ENCODE measurements at regions not wholly inside any gene's neighbourhood (a gene's known extent, or its start where the extent isn't known, plus 50 kb on each side); places are given as distances from the start of the nearest gene placed in this dataset.

DNA sequence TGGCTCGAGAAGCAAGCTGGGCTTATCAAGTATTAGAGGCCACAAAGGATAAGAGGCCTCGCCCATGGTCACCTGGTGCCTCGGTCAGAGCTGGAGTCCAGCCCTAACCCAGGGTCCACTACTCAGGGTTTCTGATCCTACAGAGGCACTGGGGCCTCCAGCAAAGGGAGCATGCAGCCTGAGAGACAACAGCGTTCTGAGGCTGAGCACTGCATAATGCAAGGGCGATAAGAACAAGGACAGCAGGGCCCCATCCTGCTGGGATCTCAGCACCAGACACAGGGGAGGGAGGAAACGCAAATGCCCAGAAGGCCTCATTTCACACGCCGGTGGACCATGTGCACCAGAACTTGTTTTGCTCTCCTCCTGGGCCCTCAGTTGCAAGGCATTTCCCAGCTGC is 63.0 kb downstream of the C5orf15 start:
- DNase-seq = no peak

DNA sequence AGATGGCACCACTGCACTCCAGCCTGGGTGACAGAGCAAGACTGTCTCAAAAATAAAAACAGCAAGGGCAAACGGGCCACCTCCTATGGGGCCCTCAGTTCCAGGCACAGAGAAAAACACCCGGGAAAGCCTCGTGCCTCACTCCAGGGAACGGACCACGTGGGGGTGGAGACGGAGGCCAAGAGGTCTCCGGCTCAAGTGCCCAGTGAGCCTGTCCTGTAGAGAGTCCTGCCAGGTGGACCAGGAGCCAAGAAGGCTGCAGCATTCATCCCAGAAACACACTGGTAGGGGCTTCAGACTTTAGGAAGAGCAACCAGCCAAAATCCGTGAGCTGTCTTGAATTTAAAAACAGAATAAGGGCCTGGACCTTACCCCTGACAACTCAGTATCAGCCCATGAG is 63.8 kb downstream of the C5orf15 start:
- DNase-seq = no peak

DNA sequence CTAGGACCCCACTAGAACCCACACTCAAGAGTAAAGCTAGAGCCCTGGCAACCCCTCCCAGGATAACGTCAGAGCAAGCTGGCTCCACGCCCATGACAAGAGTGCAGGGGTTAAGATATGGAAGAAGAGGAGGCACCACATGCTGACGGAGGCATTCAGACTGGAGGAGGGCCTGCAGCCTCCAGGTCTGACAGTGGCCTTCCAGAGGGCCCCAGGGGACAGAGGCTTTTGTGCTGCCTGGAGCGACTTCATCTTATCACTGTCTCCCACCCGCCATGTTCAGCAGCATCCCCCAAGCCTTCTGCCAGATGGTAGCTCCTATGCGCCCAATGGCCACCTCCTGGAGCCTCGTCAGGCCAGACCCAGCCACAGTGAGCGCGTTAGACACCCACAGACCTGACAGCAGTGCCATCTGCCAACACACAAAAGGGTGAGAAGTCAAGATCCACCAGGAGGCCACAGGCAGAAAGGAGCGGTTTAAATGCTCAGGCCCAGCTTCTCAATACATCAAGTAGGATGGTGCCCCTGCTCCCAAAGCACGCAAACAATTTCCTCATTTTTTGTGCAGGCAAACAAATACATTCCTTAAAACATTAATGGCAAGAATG is 65.8 kb downstream of the C5orf15 start:
- no peak for DNase-seq

DNA sequence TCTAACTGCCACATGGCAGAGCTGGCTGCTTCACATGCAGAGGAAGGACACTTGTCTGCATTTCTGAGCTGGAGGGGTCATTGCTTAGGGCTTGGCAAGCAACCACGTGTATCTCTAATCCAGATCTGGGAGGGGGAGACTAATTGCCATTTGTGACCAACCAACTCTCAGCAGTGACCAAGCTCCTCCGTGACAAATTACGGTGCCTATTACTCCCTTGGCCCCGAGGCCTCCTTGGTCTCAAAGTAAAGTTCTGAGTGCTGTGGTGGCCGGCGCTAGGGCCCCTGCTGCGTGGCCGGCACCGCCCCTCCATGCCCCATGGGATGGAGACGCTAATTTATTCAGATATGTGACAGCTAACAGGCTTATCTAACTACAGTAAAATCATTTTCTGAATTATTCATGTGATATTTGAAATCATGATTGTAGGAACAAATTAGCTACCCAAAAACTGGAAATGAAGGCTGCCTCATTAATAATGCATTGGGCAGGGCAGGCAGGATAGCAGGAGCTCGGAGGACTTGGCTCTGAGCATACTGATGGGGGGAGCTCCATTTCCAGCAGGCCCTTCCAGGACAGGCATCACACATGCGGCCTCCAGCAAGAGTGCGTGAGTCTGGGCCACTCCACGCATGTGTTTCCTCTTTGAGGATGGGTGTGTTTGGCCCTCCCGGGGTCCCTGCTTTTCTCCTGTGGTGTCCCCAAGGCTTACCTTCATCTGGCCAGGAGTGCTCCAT is 67.7 kb downstream of the C5orf15 start:
- DNase-seq = no peak

DNA sequence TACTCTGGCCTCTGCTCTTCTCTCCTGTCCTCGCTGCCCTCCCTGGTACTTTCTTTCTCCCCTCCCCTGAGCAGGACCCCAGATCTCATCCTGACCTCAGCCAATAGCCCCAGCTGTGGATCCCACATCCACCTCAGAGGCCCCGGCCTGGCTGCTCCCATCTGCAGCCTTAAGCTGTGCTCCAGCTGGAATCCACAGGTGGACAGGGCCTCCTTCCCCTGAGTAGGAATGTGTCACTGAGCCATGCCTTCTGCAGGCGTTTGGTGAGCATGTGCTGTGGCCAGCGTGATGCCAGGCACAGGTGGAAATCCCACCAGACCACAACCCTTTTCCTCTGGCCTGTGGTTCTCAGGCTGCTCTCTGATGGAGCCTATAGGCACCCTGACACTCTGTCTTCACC is 68.9 kb downstream of the C5orf15 start:
- DNase-seq = no peak

DNA sequence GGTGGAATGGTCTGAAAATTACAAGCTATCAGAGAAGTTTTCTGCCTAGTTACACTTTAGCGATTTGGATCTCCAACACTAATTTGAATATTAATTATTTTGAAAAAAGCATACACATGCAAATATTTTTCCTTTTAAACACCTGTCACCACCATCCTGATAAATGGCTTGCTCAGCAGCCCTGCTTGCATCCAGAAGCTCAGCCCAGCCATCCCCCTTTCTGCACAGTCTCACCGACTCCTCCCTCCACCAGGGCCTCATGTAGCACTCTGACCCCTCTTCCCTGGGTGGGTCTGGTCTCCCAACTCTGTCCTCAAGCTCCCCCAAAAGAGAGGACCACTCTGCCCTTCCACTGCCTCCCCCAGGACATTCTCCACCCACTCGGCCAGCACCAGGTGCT is 70.0 kb downstream of the C5orf15 start:
- DNase-seq = no peak

DNA sequence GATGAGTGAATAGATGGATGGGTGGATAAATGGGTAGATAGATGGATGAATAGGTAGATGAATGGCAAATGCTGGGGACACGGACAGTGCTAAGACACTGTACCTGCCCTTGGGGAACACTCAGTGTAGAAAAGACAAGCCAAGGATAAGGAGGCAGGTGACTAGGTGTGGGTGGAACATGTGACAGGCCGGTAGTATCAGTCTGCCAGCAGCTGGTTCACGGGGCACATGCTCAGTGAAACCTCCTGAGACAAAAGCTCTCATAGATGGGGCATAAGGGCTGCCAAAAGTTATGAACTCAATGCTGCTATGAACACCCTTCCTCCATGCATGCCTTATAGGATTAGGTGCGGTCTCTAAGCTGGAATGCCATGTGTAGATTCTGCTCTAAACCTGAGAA is 71.0 kb downstream of the C5orf15 start:
- no peak for DNase-seq

DNA sequence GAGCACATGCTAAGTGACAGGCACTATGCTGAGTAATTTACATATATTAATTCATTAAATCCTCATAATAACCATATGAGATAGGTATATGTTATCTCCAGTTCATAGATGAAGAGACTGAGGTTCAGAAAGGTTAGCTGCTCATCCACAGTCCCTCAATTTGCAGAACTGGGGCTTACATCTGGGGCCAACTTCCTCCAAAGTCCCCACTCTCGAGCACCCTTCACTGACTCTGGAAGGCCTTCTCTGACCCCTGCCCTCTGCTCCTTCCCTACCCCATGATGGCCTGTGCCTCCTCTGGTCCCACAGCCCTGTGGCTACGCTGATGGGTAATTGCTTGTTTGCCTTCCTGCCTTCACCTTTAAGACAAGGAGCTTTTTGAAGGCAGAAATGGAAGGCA is 71.6 kb downstream of the C5orf15 start:
- no peak for DNase-seq

DNA sequence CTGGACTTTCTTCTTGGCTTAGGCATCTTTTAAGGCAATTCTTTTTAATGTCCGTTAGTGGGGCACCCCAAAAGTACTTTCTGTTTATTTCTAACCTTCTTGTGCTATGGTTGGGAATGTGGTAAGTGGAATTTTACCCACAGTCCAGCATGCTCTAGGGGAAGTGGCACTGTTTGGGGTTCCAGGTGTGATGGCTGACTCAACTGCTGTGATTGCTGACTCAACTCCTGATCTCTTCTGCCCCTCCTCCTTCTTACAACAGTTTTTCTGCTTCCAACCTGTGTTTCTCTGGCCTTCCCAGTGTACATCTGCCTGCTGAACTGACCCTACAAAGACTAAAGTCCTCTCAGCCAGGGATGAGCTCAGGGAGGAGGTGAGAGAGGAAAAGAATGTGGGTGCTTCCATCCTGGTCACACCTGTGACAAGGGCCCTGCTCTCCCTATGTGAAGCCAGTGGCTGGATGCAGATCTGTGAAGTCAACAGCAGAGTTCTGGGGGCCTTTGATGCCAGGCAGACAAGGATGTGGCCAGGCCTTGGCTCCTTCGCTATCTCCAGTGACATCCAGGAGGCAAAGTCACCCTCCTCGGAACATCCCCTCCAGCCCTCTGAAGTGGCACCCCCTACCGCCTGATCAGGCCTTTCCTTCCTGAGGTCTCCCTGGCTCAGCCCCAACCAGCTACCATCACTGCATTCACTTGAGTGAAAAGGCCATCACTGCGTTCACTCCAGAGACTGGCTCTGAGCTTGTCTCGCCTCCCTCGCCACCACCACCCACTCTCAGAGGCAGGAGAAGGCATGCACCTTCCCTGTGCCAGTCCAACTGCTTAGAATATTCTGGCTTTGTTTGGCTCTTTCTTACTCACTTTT is 72.2 kb downstream of the C5orf15 start:
- DNase-seq = no peak

DNA sequence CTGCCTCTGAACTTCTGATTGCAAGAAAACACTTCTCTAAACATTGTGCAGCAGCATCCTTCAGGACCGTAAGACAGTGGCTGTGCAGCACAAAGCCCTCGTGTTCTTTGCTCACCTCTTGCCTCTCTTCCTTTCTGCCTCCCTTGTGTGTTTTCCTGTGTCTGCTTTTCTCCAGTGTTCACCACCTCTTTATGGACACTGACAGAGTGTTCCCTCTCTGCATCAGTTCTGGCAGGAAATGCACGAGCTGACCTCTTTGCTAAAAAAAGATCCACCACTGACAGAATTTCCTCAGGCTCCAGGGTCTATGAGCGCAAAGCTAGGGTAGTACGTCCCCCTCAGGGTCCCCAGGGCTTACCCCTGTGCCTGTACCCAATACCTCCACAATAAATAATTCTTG is 74.3 kb downstream of the C5orf15 start:
- DNase-seq = no peak

DNA sequence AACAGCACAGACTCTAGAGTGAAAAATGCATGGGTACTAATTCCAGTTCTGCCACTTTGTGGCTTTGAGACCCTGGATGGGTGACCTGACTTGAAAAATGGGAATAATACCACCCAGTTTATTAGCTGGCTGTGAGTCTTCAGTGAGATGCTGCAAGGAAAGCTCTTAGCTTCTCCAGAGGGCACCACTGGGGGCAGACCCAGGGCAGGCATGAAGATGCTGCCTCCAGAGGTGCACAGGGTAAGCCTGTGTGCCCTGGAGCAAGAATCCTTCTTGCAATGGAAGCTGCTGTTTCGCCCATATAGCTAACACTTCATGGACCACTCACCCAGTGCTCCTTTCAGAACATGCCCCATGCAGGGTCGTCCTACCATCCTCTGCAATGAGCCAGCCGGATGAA is 75.7 kb downstream of the C5orf15 start:
- DNase-seq = no peak

DNA sequence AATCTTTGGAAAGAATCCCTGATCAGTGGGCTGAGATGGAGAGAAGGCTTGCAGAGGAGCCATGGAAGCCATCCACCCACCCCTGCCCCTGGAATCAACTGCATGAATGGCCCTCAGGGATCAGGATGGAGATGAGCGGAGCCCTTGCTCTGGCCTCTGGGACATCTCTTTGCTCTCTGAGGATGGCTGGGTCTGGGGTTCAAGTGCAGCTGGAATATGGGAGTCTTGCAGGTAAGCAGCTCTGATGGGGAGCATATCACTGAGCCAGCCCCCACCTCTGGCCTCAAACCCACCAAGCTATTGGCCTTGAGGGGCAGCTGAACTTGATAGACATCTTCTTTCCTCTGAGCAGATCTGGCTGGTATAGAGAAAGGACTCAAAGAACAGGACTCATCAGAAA is 76.1 kb downstream of the C5orf15 start:
- DNase-seq = no peak

DNA sequence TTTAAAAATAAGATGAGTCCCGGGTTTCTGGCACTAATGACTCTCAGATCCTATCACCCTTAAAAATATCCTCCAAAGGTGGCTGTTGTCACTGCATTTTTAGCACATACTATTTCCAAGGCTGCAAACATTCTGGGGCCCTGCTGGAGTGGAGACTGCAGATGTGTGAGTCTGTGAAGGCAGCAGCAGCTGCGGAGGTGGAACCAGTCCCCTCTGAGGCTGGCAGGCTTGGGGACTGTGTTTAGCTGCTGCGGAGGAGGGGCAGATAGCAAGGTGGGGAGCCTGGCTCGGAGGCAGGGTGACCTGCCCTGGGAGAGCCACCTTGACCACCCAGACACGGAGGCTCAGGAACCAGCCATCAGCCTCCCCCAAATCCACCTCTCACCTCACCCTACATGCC is 77.0 kb downstream of the C5orf15 start:
- no peak for DNase-seq

DNA sequence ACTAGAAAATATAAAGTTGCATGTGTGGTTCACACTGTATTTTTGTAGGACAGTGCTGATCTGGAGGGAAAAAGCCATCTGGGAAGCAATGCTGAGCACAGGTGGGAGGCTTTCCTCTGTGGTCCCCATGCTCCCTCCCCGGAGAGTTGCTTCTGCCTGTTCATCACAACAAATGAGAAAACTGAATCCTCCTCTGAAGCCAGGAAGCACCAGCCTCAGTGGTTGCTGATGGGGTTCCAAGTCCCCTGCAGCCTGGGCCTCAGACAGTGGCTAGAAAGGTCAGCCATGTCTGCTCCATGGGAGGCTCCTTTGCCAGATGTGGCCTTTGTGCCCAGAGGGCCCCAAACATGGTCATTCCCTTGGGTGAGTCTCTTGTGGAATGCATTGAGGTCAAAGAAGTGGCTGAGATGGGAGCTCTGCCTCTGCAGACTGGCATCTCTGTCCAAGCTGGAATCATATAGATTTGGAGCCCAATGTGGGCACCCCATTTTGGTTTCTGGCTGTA is 77.6 kb downstream of the C5orf15 start:
- no peak for DNase-seq

DNA sequence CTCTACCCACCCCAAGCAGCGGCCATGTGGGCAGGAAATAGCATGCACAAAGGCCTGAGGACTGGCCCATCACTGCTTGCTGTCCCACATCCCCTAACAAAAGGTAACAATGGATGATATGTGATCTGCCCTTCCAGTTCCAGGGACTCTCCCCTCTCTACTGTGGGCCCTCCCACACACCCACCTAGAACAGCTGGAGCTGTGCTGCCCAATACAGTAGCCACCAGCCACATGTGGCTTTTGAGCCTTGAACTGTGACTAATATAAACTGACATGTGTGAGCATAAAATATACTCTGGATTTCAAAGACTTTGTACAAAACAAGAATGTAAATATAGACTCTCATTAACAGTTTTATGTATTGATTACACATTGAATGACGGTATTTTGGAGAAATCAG is 78.1 kb downstream of the C5orf15 start:
- DNase-seq = no peak

DNA sequence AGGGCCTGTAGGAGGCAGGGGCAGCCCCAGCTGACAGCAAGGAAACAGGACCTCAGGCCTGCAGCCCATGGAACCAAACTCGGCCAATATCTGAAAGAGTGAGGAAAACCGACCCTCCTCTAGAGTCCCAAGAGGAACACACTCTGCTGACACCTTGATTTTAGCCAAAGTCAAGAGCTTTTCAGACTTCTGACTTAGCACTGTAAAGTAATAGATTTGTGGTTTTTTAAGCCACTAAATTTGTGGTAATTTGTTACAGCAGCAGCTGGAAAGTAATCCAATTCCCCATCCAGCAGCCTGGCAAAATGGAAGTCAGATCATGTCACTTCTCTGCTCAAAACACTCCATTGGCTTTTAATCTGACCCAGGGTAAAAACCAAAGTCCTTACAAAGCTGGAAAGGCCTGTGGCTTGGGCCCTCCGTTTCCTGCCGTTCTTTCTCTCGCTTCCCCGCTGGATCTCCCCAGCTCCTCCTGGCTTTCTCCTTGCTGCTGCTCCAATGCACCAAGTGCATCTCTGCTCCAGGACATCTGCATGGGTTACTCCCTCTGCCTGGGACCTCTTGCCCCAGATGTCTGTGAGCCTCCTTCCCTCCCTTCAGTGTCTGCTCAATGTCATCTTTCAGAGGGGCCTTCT is 79.0 kb downstream of the C5orf15 start:
- no peak for DNase-seq

DNA sequence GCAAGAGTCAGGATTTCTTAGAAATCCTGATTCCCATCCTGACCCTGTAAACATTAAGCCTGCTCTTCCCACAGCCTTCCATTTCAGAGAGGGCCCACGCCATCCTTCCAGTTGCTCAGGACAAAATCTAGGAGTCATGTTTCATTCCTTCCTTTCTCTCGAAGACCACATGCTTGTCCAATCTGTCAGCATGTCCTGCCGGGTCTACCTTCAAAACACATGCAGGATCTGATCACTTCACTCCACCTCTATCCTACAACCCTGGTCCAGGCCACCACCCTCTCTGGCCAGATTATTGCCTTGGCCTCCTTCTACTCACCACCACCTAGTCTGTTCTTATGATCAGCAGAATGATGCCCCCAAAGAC is 79.8 kb downstream of the C5orf15 start:
- DNase-seq = no peak

DNA sequence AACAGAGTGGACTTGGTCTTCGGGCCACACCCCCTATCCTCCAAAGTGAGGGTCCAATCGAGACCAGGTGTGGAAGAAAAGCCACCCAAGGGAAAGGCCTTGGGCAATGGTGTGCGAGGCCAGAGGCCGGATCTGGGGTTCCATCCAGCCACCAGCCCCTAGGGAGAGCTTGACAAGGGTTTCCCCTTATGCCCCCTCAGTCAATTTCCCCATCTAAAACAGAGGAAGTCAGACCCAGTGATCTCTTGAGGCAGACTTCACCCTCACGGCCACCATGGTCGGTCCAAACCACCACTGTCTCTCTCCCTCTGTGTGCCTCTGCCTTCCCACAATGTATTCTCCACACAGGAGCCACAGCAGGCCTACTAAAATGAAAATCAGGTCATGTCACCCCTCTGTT is 82.9 kb downstream of the C5orf15 start:
- no peak for DNase-seq

DNA sequence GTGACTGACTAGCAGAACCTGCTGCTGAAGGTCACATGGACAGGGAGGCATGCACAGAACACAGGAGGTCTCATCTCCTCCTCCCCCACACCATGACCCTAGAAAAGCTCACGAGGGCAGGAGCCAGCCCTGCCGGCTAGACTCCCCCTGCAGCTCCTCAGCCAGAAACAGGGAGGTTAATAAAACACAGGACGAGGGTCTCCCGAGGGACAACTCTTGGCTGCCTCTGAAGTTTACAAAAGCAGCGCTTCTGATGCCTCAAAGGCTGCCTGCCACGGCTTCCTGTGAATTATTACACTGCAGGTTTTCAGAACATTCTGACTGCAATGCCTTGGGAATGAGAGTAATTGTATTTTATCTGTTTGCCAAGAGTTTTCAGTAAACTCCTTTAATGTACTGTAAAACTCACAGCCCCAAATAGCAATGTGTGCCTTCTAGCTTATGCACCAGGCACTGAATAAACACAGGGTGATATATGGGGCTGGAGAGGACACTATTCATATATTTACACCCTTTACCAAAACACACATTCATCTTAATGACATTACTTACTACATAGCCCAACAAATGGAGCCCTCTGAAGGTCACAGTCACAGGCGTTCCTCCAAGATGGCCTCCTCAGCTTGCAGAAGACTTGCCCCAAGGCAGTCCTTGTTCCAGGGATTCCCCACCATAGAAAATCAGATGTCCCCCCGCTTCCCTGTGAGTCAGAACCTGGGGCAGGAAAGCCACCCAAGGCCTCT is 83.7 kb downstream of the C5orf15 start:
- no peak for DNase-seq

DNA sequence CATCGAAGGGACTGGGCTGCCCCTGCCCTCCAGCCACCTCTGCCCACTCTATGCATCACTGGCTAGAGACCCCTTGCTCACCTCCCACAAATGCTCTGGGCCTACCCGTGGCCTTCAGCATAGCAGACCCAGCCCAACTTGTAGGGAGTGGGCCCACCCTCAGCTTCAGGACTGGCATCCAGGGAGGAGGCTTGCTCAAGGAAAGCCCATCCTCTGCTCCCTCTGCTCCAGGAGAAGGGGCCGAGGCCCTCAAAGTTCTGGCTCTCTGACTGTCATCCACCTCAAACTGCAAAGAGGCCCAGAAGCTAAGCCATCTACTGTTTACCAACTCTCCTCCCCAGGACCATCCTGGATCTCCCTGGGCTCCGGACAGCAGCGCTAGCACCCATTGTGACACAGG is 84.5 kb downstream of the C5orf15 start:
- no peak for DNase-seq

DNA sequence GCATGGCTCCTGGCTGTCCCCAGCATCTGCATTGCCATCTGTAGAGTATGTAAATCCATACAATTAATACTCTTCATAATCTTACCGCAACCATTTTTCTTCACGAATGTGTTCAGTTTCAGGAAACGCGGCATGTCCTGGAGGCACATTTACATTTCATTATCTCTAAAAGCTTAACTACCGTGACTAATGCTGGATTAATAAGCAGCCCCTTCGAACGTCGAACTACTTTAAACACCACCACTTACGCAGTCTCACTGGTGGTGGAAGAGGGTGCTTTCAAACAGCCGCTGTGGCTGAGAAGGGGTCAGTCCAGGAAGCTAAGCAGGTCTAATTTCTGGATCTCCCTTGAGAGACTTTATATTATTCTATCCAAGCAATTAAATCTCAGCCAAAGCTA is 85.6 kb downstream of the C5orf15 start:
- no peak for DNase-seq

DNA sequence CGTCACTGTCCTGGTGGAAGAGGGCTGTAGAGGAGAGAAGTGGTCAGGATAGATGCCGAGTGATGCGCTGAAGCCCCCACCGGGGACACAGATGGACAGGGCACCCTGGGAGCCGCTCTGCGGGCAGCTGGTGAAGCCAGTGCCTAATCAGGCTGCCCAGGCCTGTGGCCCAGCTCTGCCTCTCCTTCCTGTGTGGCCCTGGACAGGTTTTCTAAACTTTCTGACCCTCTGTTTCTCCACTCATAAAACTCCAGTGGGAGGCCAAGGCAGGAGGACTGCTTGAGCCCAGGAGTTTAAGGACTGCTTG is 86.1 kb downstream of the C5orf15 start:
- DNase-seq = no peak
